Trophoblast cell (in vitro differentiated cells and primary cell): ENCODE measurements at regions not wholly inside any gene's neighbourhood (a gene's known extent, or its start where the extent isn't known, plus 50 kb on each side); places are given as distances from the start of the nearest gene placed in this dataset.
A peak's percentile ranks its signal among the peaks of the same experiment; 100 is the strongest.

Source experiments
- DNase-seq, 2 donors: peaks; one replicate each; pipeline ENCODE4 v3.0.0-alpha.2; 2016
- H2AFZ ChIP-seq: 2 replicates; pipeline ENCODE4 v1.6.1; 2013; ENCODE audit warnings: low read length, moderate library complexity, mild to moderate bottlenecking; ENCODE audit not compliant: insufficient read depth, poor library complexity
- H2AK5ac ChIP-seq: 2 replicates; pipeline ENCODE4 v1.6.1; 2013; ENCODE audit warnings: mild to moderate bottlenecking, low read length
- H2BK120ac ChIP-seq: 2 replicates; pipeline ENCODE4 v1.6.1; 2013; ENCODE audit warnings: low read length, mild to moderate bottlenecking, moderate library complexity; ENCODE audit not compliant: insufficient read depth, poor library complexity
- H2BK12ac ChIP-seq: 2 replicates; pipeline ENCODE4 v1.6.1; 2013; ENCODE audit warnings: mild to moderate bottlenecking, low read length, moderate library complexity
- H2BK5ac ChIP-seq: 2 replicates; pipeline ENCODE4 v1.6.1; 2013; ENCODE audit warnings: low read length, low read depth, moderate library complexity, mild to moderate bottlenecking; ENCODE audit not compliant: poor library complexity
- H3K14ac ChIP-seq: 2 replicates; pipeline ENCODE4 v1.6.1; 2013; ENCODE audit warnings: mild to moderate bottlenecking, low read length
- H3K18ac ChIP-seq: 2 replicates; pipeline ENCODE4 v1.6.1; 2013; ENCODE audit warnings: mild to moderate bottlenecking, low read length
- H3K23ac ChIP-seq: 2 replicates; pipeline ENCODE4 v1.6.1; 2013; ENCODE audit warnings: low read length
- H3K27ac ChIP-seq: 2 replicates; pipeline ENCODE4 v1.5.1; 2013; ENCODE audit warnings: low read depth, mild to moderate bottlenecking, inconsistent platforms, low read length, moderate library complexity
- H3K27me3 ChIP-seq: 2 replicates; pipeline ENCODE4 v1.6.1; 2013; ENCODE audit warnings: inconsistent platforms, mild to moderate bottlenecking, low read length, moderate library complexity; ENCODE audit not compliant: insufficient read depth
- H3K36me3 ChIP-seq, 2 experiments: 1 replicate in 1 of 2; 2 replicates in 1 of 2; pipeline ENCODE4 v1.6.1; 2013; ENCODE audit warnings: low read length in 2 of 2, mild to moderate bottlenecking in 2 of 2, moderate library complexity in 1 of 2; ENCODE audit not compliant: insufficient read depth in 2 of 2, control insufficient read depth in 1 of 2
- H3K4ac ChIP-seq: 2 replicates; pipeline ENCODE4 v1.6.1; 2013; ENCODE audit warnings: low read depth, mild to moderate bottlenecking, low read length, moderate library complexity
- H3K4me1 ChIP-seq, 2 experiments: 1 replicate in 1 of 2; 2 replicates in 1 of 2; pipeline ENCODE4 v1.6.1; 2013; ENCODE audit warnings: low read length in 2 of 2, mild to moderate bottlenecking in 2 of 2, moderate library complexity in 1 of 2; ENCODE audit not compliant: insufficient read depth in 2 of 2, control insufficient read depth in 1 of 2
- H3K4me2 ChIP-seq: 2 replicates; pipeline ENCODE4 v1.6.1; 2013; ENCODE audit warnings: inconsistent platforms, mild to moderate bottlenecking, low read length, moderate library complexity
- H3K4me3 ChIP-seq: 2 replicates; pipeline ENCODE4 v1.5.1; 2013; ENCODE audit warnings: mild to moderate bottlenecking, low read depth, low read length, inconsistent platforms
- H3K79me1 ChIP-seq: one replicate; pipeline ENCODE4 v1.6.1; 2013; ENCODE audit warnings: low read length
- H3K79me2 ChIP-seq: 2 replicates; pipeline ENCODE4 v1.6.1; 2013; ENCODE audit warnings: low read length, mild to moderate bottlenecking; ENCODE audit not compliant: control insufficient read depth, insufficient read depth, poor library complexity
- H3K9ac ChIP-seq: 2 replicates; pipeline ENCODE4 v1.6.1; 2013; ENCODE audit warnings: mild to moderate bottlenecking, low read length
- H3K9me3 ChIP-seq: 2 replicates; pipeline ENCODE4 v1.6.1; 2013; ENCODE audit warnings: low read depth, mild to moderate bottlenecking, control low read depth, inconsistent platforms, low read length; ENCODE audit not compliant: insufficient read depth
- H4K12ac ChIP-seq: 2 replicates; pipeline ENCODE4 v1.6.1; 2013; ENCODE audit warnings: low read depth, mild to moderate bottlenecking, low read length, moderate library complexity
- H4K8ac ChIP-seq: 2 replicates; pipeline ENCODE4 v1.6.1; 2013; ENCODE audit warnings: low read depth, mild to moderate bottlenecking, low read length, moderate library complexity
- H4K91ac ChIP-seq: one replicate; pipeline ENCODE4 v1.6.1; 2013; ENCODE audit warnings: low read depth, mild to moderate bottlenecking, low read length, moderate library complexity
- WGBS: extraction: QIAGEN DNeasy Blood & Tissue Kit; methylation state at CpG from one replicate; pipeline ENCODE4 v1.1.7; 2013; ENCODE audit warnings: missing lambda C conversion rate; ENCODE audit not compliant: insufficient read length, insufficient coverage; ENCODE audit errors: extremely low coverage; 5-methylcytosine and 5-hydroxymethylcytosine counted together

- WGBS = no CpG with 5 or more reads among the region's 5 CpGs
- Histone ChIP-seq H4K12ac (no peak overlapping the region), H2AFZ (no peak overlapping the region)
Observed at GRCh38 chr2:144889348-144889747, 369.4 kb upstream of the ZEB2 start.

DNA sequence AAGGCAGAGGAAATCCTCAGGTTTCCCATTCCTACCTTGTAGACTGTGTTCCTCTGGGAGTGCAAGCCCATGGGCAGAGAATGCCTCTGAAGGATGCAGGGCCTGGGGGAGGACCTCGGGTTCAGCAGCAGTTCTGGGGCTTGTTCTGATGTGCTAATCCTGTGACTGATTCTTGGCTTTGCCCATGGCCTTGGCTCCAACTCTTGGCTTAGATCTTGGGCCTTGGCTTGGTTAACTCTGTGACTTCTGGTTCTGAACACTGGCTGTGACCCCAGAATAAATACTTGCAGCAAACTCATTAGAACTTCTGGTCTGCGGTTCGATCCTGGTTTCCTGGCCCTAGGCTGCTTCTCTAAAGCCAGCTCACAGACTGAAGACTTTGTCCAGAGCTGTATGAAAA, 366.9 kb upstream of the ZEB2 start:
- Histone ChIP-seq H3K36me3 (no peaks in the 10 kb centered on the region), H2BK12ac (no peak overlapping the region), H3K9ac (no peak overlapping the region), H2BK120ac (no peak overlapping the region), H4K8ac (peak overlapping the region; percentile 4), H2AFZ (no peak overlapping the region), H4K12ac (no peak overlapping the region), H3K79me2 (no peaks in the 10 kb centered on the region), H3K4me2 (no peak overlapping the region), H3K4me3 (no peak overlapping the region), H3K79me1 (no peaks in the 10 kb centered on the region), H3K9me3 (no peaks in the 10 kb centered on the region), H3K23ac (no peak overlapping the region), H3K27ac (no peak overlapping the region), H3K4me1 (no peaks in the 10 kb centered on the region), H3K4ac (no peak overlapping the region), H2BK5ac (no peak overlapping the region), H3K18ac (no peak overlapping the region), H3K27me3 (no peaks in the 10 kb centered on the region), H3K14ac (no peak overlapping the region), H2AK5ac (no peak overlapping the region), H4K91ac (no peak overlapping the region)
- WGBS = no CpG with 5 or more reads among the region's 3 CpGs
- no peak for DNase-seq

More at GRCh38 chr2:144889348-144889747, 369.4 kb upstream of the ZEB2 start:
- H3K4me3 ChIP-seq = no peak overlapping the region
- H3K27me3 ChIP-seq = no peaks in the 10 kb centered on the region
- H3K4me1 ChIP-seq = no peaks in the 10 kb centered on the region
- H2AK5ac ChIP-seq = no peak overlapping the region
- DNase-seq = no peak
- H2BK12ac ChIP-seq = no peak overlapping the region
- H3K27ac ChIP-seq = no peak overlapping the region
- H2BK120ac ChIP-seq = no peak overlapping the region
- H3K79me1 ChIP-seq = no peaks in the 10 kb centered on the region
- H3K18ac ChIP-seq = no peak overlapping the region
- H3K9ac ChIP-seq = no peak overlapping the region
- H3K36me3 ChIP-seq = no peaks in the 10 kb centered on the region
- H3K14ac ChIP-seq = no peak overlapping the region
- no peaks in the 10 kb centered on the region for H3K9me3 ChIP-seq
- no peak overlapping the region for H4K91ac ChIP-seq
- no peak overlapping the region for H3K23ac ChIP-seq
- no peak overlapping the region for H3K4ac ChIP-seq
- H2BK5ac ChIP-seq = no peak overlapping the region
- no peak overlapping the region for H4K8ac ChIP-seq
- no peak overlapping the region for H3K4me2 ChIP-seq
- H3K79me2 ChIP-seq = no peaks in the 10 kb centered on the region

DNA sequence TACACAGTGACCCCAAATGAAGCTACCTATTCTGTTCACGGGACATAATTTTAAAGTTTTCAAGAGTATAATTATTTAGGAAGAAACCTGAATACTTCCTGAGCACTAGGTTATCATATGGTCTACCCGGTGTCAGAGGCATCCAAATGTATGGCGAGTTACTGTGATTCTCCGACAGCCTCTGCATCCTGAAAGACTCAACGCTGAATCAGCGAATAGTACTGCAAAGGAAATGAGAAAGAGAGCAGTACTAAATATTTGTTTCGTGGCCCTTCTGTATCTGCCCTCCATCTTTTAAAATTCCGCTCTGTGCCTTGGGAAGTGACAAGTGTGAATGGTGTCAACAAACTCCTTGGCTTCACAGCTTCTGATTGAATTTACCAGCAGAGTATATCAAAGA, 358.0 kb upstream of the ZEB2 start:
- H3K9me3 ChIP-seq = no peaks in the 10 kb centered on the region
- H2AFZ ChIP-seq = no peak overlapping the region
- H3K4me3 ChIP-seq = no peak overlapping the region
- H3K27ac ChIP-seq = no peak overlapping the region
- no peak overlapping the region for H2BK5ac ChIP-seq
- no peak overlapping the region for H4K12ac ChIP-seq
- H2BK12ac ChIP-seq = no peak overlapping the region
- no peaks in the 10 kb centered on the region for H3K4me1 ChIP-seq
- no peak for DNase-seq
- H4K8ac ChIP-seq = no peak overlapping the region
- H3K79me1 ChIP-seq = no peaks in the 10 kb centered on the region
- WGBS = no CpG with 5 or more reads among the region's 8 CpGs
- H3K23ac ChIP-seq = no peak overlapping the region
- H3K9ac ChIP-seq = no peak overlapping the region
- no peak overlapping the region for H2BK120ac ChIP-seq
- no peak overlapping the region for H3K14ac ChIP-seq
- no peaks in the 10 kb centered on the region for H3K27me3 ChIP-seq
- H2AK5ac ChIP-seq = no peak overlapping the region
- H3K18ac ChIP-seq = no peak overlapping the region
- H3K36me3 ChIP-seq = no peaks in the 10 kb centered on the region
- H3K4ac ChIP-seq = no peak overlapping the region
- H3K79me2 ChIP-seq = no peaks in the 10 kb centered on the region
- H4K91ac ChIP-seq = no peak overlapping the region
- no peak overlapping the region for H3K4me2 ChIP-seq

GRCh38 chr2:144876013-144876412, 356.1 kb upstream of the ZEB2 start:
- Histone ChIP-seq H2BK12ac (no peak overlapping the region), H3K4me3 (no peak overlapping the region), H3K36me3 (no peaks in the 10 kb centered on the region), H2AK5ac (no peak overlapping the region), H3K4me2 (no peak overlapping the region), H3K4ac (no peak overlapping the region), H3K18ac (no peak overlapping the region), H3K27me3 (no peaks in the 10 kb centered on the region), H3K14ac (no peak overlapping the region), H3K23ac (no peak overlapping the region), H4K91ac (no peak overlapping the region), H3K79me2 (no peaks in the 10 kb centered on the region), H3K9ac (no peak overlapping the region), H3K27ac (no peak overlapping the region), H2BK5ac (no peak overlapping the region), H4K8ac (no peak overlapping the region), H2BK120ac (no peak overlapping the region), H2AFZ (no peak overlapping the region), H3K4me1 (no peaks in the 10 kb centered on the region), H4K12ac (no peak overlapping the region), H3K79me1 (no peaks in the 10 kb centered on the region), H3K9me3 (no peaks in the 10 kb centered on the region)
- no CpG with 5 or more reads among the region's 4 CpGs for WGBS
- DNase-seq = no peak
